ENCODE measurements at regions not wholly inside any gene's neighbourhood (a gene's known extent, or its start where the extent isn't known, plus 50 kb on each side); places are given as distances from the start of the nearest gene placed in this dataset.

- TF ChIP-seq PRDM10 (tag by site-specific recombination; IDR thresholded peaks at IDR 0.05) = no peak
- TF ChIP-seq ZNF398 (tag by site-specific recombination; IDR thresholded peaks at IDR 0.05) = no peak
- TF ChIP-seq ZBTB17 (tag by site-specific recombination; IDR thresholded peaks at IDR 0.05) = 0 out of 2 replicates have a peak, but pooled peaks have one; percentile 12
- no peak for TF ChIP-seq ZNF202 (tag by site-specific recombination; IDR thresholded peaks at IDR 0.05; ENCODE audit: borderline replicate concordance)
- TF ChIP-seq FEZF1 (tag by site-specific recombination; IDR thresholded peaks at IDR 0.05) = peak; percentile 91
- 0 out of 2 replicates have a peak, but pooled peaks have one; percentile 68 for TF ChIP-seq PRDM6 (tag by site-specific recombination; IDR thresholded peaks at IDR 0.05)
- TF ChIP-seq ZNF747 (tag by site-specific recombination; IDR thresholded peaks at IDR 0.05) = no peak
- TF ChIP-seq GLIS2 (tag by site-specific recombination; IDR thresholded peaks at IDR 0.05) = 0 out of 2 replicates have a peak, but pooled peaks have one; percentile 2
- TF ChIP-seq, protein P1, sequence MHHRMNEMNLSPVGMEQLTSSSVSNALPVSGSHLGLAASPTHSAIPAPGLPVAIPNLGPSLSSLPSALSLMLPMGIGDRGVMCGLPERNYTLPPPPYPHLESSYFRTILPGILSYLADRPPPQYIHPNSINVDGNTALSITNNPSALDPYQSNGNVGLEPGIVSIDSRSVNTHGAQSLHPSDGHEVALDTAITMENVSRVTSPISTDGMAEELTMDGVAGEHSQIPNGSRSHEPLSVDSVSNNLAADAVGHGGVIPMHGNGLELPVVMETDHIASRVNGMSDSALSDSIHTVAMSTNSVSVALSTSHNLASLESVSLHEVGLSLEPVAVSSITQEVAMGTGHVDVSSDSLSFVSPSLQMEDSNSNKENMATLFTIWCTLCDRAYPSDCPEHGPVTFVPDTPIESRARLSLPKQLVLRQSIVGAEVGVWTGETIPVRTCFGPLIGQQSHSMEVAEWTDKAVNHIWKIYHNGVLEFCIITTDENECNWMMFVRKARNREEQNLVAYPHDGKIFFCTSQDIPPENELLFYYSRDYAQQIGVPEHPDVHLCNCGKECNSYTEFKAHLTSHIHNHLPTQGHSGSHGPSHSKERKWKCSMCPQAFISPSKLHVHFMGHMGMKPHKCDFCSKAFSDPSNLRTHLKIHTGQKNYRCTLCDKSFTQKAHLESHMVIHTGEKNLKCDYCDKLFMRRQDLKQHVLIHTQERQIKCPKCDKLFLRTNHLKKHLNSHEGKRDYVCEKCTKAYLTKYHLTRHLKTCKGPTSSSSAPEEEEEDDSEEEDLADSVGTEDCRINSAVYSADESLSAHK (tag by site-specific recombination; IDR thresholded peaks at IDR 0.05) = peak; percentile 28; the same call in 1 of the 2 replicates
- TF ChIP-seq ZNF433 (tag by site-specific recombination; IDR thresholded peaks at IDR 0.05; ENCODE audit: low read depth) = no peak
- TF ChIP-seq ZBTB48 (tag by site-specific recombination; IDR thresholded peaks at IDR 0.05) = no peak
- TF ChIP-seq, protein P2, sequence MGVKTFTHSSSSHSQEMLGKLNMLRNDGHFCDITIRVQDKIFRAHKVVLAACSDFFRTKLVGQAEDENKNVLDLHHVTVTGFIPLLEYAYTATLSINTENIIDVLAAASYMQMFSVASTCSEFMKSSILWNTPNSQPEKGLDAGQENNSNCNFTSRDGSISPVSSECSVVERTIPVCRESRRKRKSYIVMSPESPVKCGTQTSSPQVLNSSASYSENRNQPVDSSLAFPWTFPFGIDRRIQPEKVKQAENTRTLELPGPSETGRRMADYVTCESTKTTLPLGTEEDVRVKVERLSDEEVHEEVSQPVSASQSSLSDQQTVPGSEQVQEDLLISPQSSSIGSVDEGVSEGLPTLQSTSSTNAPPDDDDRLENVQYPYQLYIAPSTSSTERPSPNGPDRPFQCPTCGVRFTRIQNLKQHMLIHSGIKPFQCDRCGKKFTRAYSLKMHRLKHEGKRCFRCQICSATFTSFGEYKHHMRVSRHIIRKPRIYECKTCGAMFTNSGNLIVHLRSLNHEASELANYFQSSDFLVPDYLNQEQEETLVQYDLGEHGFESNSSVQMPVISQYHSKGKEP (tag by site-specific recombination; IDR thresholded peaks at IDR 0.05) = 0 out of 2 replicates have a peak, but pooled peaks have one; percentile 14
- no peak for TF ChIP-seq ZNF404 (tag by site-specific recombination; IDR thresholded peaks at IDR 0.05)
- no peak for TF ChIP-seq ZNF514 (tag by site-specific recombination; IDR thresholded peaks at IDR 0.05)
- 0 out of 2 replicates have a peak, but pooled peaks have one; percentile 43 for TF ChIP-seq ZSCAN30 (tag by site-specific recombination; IDR thresholded peaks at IDR 0.05)
- TF ChIP-seq TRIM28 (IDR thresholded peaks at IDR 0.05; ENCODE audit: borderline replicate concordance, low read length) = 0 out of 2 replicates have a peak, but pooled peaks have one; percentile 48
- no peak for TF ChIP-seq ZNF37A (tag by site-specific recombination; IDR thresholded peaks at IDR 0.05)
- TF ChIP-seq ZNF341 (tag by site-specific recombination; IDR thresholded peaks at IDR 0.05; ENCODE audit: low read depth) = no peak
These were observed 468.5 kb downstream of the ZNF608 start (continued) for GRCh38 chr5:124277767-124278545.

Data from HEK293 (cell line).